ENCODE measurements at regions not wholly inside any gene's neighbourhood (a gene's known extent, or its start where the extent isn't known, plus 50 kb on each side); places are given as distances from the start of the nearest gene placed in this dataset.

DNA sequence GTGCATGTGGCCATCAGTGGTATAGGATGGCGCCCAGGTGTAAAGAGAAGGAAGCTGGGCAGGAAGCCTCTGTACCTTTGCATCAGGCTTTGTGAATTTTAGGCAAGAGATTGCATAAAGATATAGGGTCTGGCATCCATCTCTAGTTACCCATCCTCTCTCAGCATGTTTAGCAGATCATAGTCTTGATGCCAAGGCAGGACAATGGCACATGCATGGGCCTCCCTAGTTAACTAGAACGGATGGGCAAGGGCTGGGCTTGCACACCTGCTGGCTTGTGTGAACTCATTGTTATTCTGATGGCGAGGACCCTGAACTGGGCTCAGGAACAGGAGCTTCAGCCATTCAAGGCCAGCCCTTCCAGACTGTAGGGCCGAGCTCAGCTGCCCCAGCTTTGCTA is 229.2 kb upstream of the NCAM1 start:
- no peaks in the 10 kb centered on the region for H3K27me3 Mint-ChIP-seq (ENCODE audit: insufficient read depth)

DNA sequence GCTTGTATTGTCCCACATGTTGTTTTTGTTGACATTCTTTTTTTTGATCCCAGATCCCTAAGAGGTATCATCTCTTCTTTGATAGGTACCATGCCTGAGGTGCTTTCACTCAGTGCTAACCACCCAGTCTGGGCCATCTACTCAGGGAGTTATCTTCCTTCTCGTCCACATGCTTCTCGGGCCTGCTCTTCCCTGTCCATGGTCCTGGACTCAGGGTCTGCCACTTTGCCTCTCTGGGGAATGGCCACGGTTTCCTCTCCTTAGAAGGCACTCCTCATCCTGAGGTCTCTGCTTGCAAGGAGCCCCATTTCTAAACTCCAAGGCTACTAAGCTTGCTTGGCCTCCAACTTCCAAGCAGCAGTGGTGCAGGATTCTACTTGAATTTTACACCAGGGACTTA is 227.0 kb upstream of the NCAM1 start:
- Mint-ChIP-seq H3K36me3 (ENCODE audit: low read depth) (no peaks in the 10 kb centered on the region), H3K27me3 (ENCODE audit: insufficient read depth) (no peaks in the 10 kb centered on the region; the same call in 1 of the 2 replicates), H3K9me3 (peaks cover 61% of the 10 kb centered on the region), H3K27ac (no peak overlapping the region), H3K4me1 (ENCODE audit: low read depth) (no peaks in the 10 kb centered on the region), H3K4me3 (no peak overlapping the region)
- TF ChIP-seq, protein P1, sequence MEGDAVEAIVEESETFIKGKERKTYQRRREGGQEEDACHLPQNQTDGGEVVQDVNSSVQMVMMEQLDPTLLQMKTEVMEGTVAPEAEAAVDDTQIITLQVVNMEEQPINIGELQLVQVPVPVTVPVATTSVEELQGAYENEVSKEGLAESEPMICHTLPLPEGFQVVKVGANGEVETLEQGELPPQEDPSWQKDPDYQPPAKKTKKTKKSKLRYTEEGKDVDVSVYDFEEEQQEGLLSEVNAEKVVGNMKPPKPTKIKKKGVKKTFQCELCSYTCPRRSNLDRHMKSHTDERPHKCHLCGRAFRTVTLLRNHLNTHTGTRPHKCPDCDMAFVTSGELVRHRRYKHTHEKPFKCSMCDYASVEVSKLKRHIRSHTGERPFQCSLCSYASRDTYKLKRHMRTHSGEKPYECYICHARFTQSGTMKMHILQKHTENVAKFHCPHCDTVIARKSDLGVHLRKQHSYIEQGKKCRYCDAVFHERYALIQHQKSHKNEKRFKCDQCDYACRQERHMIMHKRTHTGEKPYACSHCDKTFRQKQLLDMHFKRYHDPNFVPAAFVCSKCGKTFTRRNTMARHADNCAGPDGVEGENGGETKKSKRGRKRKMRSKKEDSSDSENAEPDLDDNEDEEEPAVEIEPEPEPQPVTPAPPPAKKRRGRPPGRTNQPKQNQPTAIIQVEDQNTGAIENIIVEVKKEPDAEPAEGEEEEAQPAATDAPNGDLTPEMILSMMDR (IDR thresholded peaks at IDR 0.05), result no peak
- DNase-seq, result no peak

More for the DNA sequence above, 229.2 kb upstream of the NCAM1 start:
- H3K36me3 Mint-ChIP-seq (ENCODE audit: low read depth), result no peaks in the 10 kb centered on the region
- peaks cover 59% of the 10 kb centered on the region for H3K9me3 Mint-ChIP-seq
- DNase-seq, result no peak
- TF ChIP-seq, protein P1 (IDR thresholded peaks at IDR 0.05), result no peak
- H3K4me3 Mint-ChIP-seq, result no peak overlapping the region
- H3K4me1 Mint-ChIP-seq (ENCODE audit: low read depth), result no peaks in the 10 kb centered on the region
- H3K27ac Mint-ChIP-seq, result no peak overlapping the region

DNA sequence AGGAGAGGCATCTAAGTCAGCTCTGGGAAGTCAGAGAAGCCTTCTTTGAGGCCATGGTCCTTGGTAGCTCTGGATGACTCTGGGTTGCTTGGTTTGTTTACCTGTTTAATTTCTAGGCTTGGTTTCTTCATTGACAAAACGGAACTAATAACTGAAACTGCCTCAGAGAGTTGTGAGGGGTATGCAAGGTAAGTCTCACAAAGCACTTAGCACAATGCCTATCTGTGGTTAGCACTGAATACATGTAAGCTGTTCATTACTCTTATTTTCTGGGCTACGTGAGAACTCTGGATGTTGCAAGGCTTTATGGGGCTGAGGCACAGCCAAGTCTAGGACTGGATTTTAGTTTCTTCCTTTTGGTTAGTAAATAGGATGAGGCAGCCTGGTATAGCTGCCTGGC is 225.8 kb upstream of the NCAM1 start:
- peaks cover 64% of the 10 kb centered on the region for H3K9me3 Mint-ChIP-seq
- TF ChIP-seq, protein P1 (IDR thresholded peaks at IDR 0.05), result no peak
- no peaks in the 10 kb centered on the region; the same call in 1 of the 2 replicates for H3K27me3 Mint-ChIP-seq (ENCODE audit: insufficient read depth)
- no peak overlapping the region for H3K27ac Mint-ChIP-seq
- H3K4me3 Mint-ChIP-seq, result no peak overlapping the region
- DNase-seq, result no peak
- H3K36me3 Mint-ChIP-seq (ENCODE audit: low read depth), result no peaks in the 10 kb centered on the region
- H3K4me1 Mint-ChIP-seq (ENCODE audit: low read depth), result no peaks in the 10 kb centered on the region

DNA sequence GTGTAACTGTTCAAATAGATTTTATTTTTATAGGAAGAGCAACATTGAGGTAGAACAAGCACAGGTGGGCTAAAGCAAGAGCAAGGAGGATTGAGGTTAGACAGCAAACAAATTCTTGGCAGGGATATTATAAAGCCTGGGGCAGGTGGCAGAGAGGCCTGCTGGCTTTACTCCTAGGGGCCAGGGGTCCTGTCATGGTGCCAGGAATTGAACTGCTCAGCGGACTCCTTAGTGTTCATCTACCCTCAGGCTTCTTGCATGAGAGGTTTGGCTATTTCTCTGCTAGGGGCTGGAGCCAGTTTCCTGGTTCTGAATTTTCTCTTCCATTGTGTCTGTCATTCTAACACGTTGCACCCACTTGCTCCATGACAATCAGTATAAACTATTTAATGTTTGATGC is 217.2 kb upstream of the NCAM1 start:
- no peak for DNase-seq
- H3K4me1 Mint-ChIP-seq (ENCODE audit: low read depth), result no peaks in the 10 kb centered on the region
- peaks cover 4% of the 10 kb centered on the region for H3K27me3 Mint-ChIP-seq (ENCODE audit: insufficient read depth)
- H3K27ac Mint-ChIP-seq, result no peak overlapping the region
- H3K9me3 Mint-ChIP-seq, result peaks cover 53% of the 10 kb centered on the region
- TF ChIP-seq, protein P1 (IDR thresholded peaks at IDR 0.05), result no peak
- H3K4me3 Mint-ChIP-seq, result no peak overlapping the region
- peaks cover 11% of the 10 kb centered on the region; the same call in 1 of the 2 replicates for H3K36me3 Mint-ChIP-seq (ENCODE audit: low read depth)

DNA sequence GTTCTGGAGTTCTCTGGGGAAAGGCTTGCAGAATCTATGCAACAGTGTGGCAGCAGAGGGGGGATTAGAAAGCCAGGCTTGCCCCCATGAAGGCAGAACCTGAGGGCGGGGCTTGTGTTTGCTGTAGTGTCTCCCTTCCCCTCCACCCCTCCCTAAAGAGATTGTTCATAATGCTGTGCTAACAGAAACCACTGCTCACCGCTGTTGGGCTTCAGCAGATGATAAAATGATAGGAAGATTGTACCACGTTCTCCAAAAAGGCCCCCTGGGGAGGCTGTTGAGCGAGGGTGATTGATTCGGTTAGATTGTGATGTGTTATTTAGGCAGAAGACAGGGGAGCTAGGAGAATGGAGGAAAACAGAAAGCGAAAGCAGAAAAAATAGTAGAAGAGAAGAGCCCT is 215.2 kb upstream of the NCAM1 start:
- Mint-ChIP-seq H3K36me3 (ENCODE audit: low read depth) (peaks cover 11% of the 10 kb centered on the region; the same call in 1 of the 2 replicates), H3K27me3 (ENCODE audit: insufficient read depth) (peaks cover 4% of the 10 kb centered on the region), H3K27ac (no peak overlapping the region), H3K4me3 (no peak overlapping the region), H3K4me1 (ENCODE audit: low read depth) (no peaks in the 10 kb centered on the region), H3K9me3 (peaks cover 54% of the 10 kb centered on the region)
- DNase-seq, result no peak
- TF ChIP-seq, protein P1 (IDR thresholded peaks at IDR 0.05), result no peak

DNA sequence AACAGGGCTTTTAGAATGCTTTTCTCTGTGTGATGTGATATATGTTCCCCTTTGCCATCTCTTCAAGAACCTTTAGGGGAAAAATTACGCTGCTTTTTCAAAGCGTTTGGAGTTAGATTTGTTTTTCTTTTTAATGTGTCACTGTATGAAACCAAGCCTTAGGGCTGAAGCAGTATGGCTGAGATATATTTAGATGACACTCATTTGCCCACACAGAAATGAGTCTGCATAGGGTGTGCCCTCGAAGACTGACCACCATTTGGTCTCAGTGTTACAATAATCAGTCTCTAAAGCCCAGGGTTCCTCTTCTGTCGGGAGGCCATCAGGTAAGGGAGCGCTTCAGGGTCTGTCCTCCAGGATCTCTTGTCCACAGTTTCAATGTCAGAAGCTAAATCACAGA is 213.0 kb upstream of the NCAM1 start:
- H3K27ac Mint-ChIP-seq, result no peak overlapping the region
- peaks cover 11% of the 10 kb centered on the region; the same call in 1 of the 2 replicates for H3K36me3 Mint-ChIP-seq (ENCODE audit: low read depth)
- peaks cover 55% of the 10 kb centered on the region for H3K9me3 Mint-ChIP-seq
- H3K4me1 Mint-ChIP-seq (ENCODE audit: low read depth), result no peaks in the 10 kb centered on the region
- H3K27me3 Mint-ChIP-seq (ENCODE audit: insufficient read depth), result peaks cover 4% of the 10 kb centered on the region
- TF ChIP-seq, protein P1 (IDR thresholded peaks at IDR 0.05), result no peak
- no peak overlapping the region for H3K4me3 Mint-ChIP-seq
- DNase-seq, result no peak

Measured in HFFc6 (cell line).